SU-DHL-6 (cell line): ENCODE measurements at regions not wholly inside any gene's neighbourhood (a gene's known extent, or its start where the extent isn't known, plus 50 kb on each side); places are given as distances from the start of the nearest gene placed in this dataset.

ENCODE experiments used
- H2AFZ ChIP-seq: fragments of 200-600 bp; sonication (generic); 2 replicates; pipeline ENCODE4 v1.6.1; 2014; ENCODE audit warnings: low read depth, mild to moderate bottlenecking, moderate library complexity, mixed read lengths, antibody characterized with exemption, low read length; ENCODE audit not compliant: severe bottlenecking
- H3F3A ChIP-seq: fragments of 200-600 bp; shearing (Covaris generic); 2 replicates; pipeline ENCODE4 v1.6.0; 2016; ENCODE audit warnings: antibody characterized with exemption, mild to moderate bottlenecking; ENCODE audit not compliant: insufficient read depth
- H3K27ac ChIP-seq: fragments of 200-600 bp; sonication (generic); 2 replicates; pipeline ENCODE4 v1.5.1; 2016; ENCODE audit warnings: low read depth, mild to moderate bottlenecking, low read length, moderate library complexity, mixed read lengths
- H3K27me3 ChIP-seq: fragments of 200-600 bp; sonication (generic), shearing (Covaris generic); 2 replicates; pipeline ENCODE4 v1.6.0; 2014; ENCODE audit warnings: mild to moderate bottlenecking, low read length
- H3K36me3 ChIP-seq: fragments of 200-600 bp; sonication (generic); 2 replicates; pipeline ENCODE4 v1.6.1; 2014; ENCODE audit warnings: mild to moderate bottlenecking, low read length, mixed read lengths
- H3K4me2 ChIP-seq: fragments of 300-600, 200-600 bp; shearing (Covaris generic), sonication (generic); 2 replicates; pipeline ENCODE4 v1.6.0; 2014; ENCODE audit warnings: low read length, low read depth, mild to moderate bottlenecking; ENCODE audit not compliant: poor library complexity, severe bottlenecking
- H3K4me3 ChIP-seq: fragments of 200-600 bp; sonication (generic); 2 replicates; pipeline ENCODE4 v1.5.1; 2014; ENCODE audit warnings: antibody characterized with exemption, low read length, mild to moderate bottlenecking, mixed read lengths; ENCODE audit not compliant: insufficient read depth, poor library complexity, severe bottlenecking
- H3K79me2 ChIP-seq: fragments of 200-600 bp; sonication (generic); 2 replicates; pipeline ENCODE4 v1.6.1; 2014; ENCODE audit warnings: mild to moderate bottlenecking, low read length, moderate library complexity; ENCODE audit not compliant: insufficient read depth
- H3K9ac ChIP-seq: fragments of 200-600 bp; sonication (generic); 2 replicates; pipeline ENCODE4 v1.7.0; 2014; ENCODE audit warnings: mild to moderate bottlenecking, low read length
- H3K9me2 ChIP-seq: fragments of 200-600 bp; sonication (generic); replicated peaks from 2 replicates; pipeline ENCODE4 v1.6.1; 2014; ENCODE audit warnings: low read length; ENCODE audit not compliant: insufficient read depth
- H3K9me3 ChIP-seq: fragments of 200-600 bp; sonication (generic); 2 replicates; pipeline ENCODE4 v1.6.1; 2014; ENCODE audit warnings: low read length, mixed read lengths; ENCODE audit not compliant: insufficient read depth
- H4K20me1 ChIP-seq: fragments of 200-600 bp; sonication (generic); 2 replicates; pipeline ENCODE4 v1.6.1; 2014; ENCODE audit warnings: low read depth, mild to moderate bottlenecking, antibody characterized with exemption, low read length, moderate library complexity, mixed read lengths
- EZH2phosphoT487 ChIP-seq: fragments of 200-600 bp; sonication (generic), shearing (Covaris generic); conservative IDR thresholded peaks from 2 replicates; pipeline ENCODE4 v1.6.1; 2018; ENCODE audit warnings: mild to moderate bottlenecking, antibody characterized with exemption, low read length, moderate library complexity, mixed read lengths
- TF ChIP-seq, protein P1 (sequence below): fragments of 200-600 bp; sonication (generic); IDR thresholded peaks from one replicate; pipeline ENCODE4 v1.5.1; 2017; ENCODE audit warnings: antibody characterized with exemption, mild to moderate bottlenecking, low read length, moderate library complexity; ENCODE audit not compliant: insufficient read depth, poor library complexity, severe bottlenecking

GRCh38 chr6:169081248-169081647, 172.4 kb downstream of the THBS2 start:
- Histone ChIP-seq H3K27me3 (no peaks in the 10 kb centered on the region), H3K79me2 (no peaks in the 10 kb centered on the region), H3K36me3 (no peaks in the 10 kb centered on the region), H4K20me1 (no peaks in the 10 kb centered on the region), H3K9me3 (no peaks in the 10 kb centered on the region), H3K27ac (no peak overlapping the region), H3F3A (no peaks in the 10 kb centered on the region), H3K4me2 (no peak overlapping the region), H3K4me3 (no peak overlapping the region), H3K9ac (no peak overlapping the region), H3K9me2 (no peaks in the 10 kb centered on the region), H2AFZ (no peak overlapping the region)
- TF ChIP-seq EZH2phosphoT487, result no peak
- TF ChIP-seq, protein P1, sequence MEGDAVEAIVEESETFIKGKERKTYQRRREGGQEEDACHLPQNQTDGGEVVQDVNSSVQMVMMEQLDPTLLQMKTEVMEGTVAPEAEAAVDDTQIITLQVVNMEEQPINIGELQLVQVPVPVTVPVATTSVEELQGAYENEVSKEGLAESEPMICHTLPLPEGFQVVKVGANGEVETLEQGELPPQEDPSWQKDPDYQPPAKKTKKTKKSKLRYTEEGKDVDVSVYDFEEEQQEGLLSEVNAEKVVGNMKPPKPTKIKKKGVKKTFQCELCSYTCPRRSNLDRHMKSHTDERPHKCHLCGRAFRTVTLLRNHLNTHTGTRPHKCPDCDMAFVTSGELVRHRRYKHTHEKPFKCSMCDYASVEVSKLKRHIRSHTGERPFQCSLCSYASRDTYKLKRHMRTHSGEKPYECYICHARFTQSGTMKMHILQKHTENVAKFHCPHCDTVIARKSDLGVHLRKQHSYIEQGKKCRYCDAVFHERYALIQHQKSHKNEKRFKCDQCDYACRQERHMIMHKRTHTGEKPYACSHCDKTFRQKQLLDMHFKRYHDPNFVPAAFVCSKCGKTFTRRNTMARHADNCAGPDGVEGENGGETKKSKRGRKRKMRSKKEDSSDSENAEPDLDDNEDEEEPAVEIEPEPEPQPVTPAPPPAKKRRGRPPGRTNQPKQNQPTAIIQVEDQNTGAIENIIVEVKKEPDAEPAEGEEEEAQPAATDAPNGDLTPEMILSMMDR, result no peak

- Histone ChIP-seq H4K20me1 (no peaks in the 10 kb centered on the region), H3K36me3 (no peaks in the 10 kb centered on the region), H3K27ac (no peak overlapping the region), H3F3A (no peaks in the 10 kb centered on the region), H3K79me2 (no peaks in the 10 kb centered on the region), H3K4me2 (no peak overlapping the region), H3K27me3 (no peaks in the 10 kb centered on the region), H3K9ac (no peak overlapping the region), H3K4me3 (no peak overlapping the region), H3K9me2 (no peaks in the 10 kb centered on the region), H3K9me3 (no peaks in the 10 kb centered on the region), H2AFZ (no peak overlapping the region)
- TF ChIP-seq, protein P1, result no peak
- TF ChIP-seq EZH2phosphoT487, result no peak
Observed at GRCh38 chr6:169079650-169080049, 174.0 kb downstream of the THBS2 start.

DNA sequence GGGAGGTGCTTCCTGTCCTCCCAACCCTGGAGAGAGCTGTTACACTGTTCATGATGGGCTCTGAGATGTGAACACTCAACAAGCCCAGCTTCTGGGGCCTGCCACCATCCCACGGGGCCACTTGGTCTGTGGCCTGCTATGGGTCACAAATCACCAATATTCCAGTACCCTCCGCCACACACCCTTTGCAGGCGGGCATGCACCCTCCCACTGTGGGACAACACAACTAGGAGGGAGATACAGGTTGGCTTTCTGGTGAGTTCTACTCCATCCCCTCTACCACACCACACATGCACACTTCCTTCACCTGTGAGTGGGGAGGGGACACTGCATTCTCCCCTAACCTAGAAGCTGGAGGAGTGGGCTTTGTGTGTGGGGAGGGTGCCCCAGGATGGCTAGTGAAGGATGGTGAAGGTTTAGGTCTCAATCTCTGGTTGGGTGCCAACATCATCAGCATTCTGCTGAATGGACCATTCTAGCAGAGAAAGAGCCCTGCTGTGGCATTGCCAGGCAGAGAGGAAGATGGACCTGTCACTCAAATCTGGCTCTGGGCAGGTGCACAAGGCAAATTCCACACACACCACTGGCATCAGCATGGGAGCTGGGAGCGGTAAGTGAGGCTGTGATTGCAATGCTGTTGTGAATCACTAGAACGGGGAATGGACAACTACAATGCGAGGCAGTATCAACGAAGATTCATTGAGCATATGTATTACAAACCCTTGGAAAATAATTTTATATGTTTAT, 175.1 kb downstream of the THBS2 start:
- no peaks in the 10 kb centered on the region for H3K36me3 ChIP-seq
- H3K4me3 ChIP-seq, result no peak overlapping the region
- H3K79me2 ChIP-seq, result no peaks in the 10 kb centered on the region
- no peaks in the 10 kb centered on the region for H4K20me1 ChIP-seq
- no peak overlapping the region for H3K27ac ChIP-seq
- no peak overlapping the region for H3K9ac ChIP-seq
- H3F3A ChIP-seq, result no peaks in the 10 kb centered on the region
- no peaks in the 10 kb centered on the region for H3K27me3 ChIP-seq
- TF ChIP-seq, protein P1, result no peak
- TF ChIP-seq EZH2phosphoT487, result no peak
- no peak overlapping the region for H3K4me2 ChIP-seq
- H2AFZ ChIP-seq, result no peak overlapping the region
- H3K9me2 ChIP-seq, result no peaks in the 10 kb centered on the region
- H3K9me3 ChIP-seq, result no peaks in the 10 kb centered on the region
